IMR-90 (cell line): ENCODE measurements at regions not wholly inside any gene's neighbourhood (a gene's known extent, or its start where the extent isn't known, plus 50 kb on each side); places are given as distances from the start of the nearest gene placed in this dataset.

Source experiments
- ATAC-seq: fragments of 200-7000 bp; cut with Tn5 transposase; 2 replicates; pipeline ENCODE4 v1.9.1; 2020; ENCODE audit warnings: low read depth, mild to moderate bottlenecking, moderate library complexity
- BruUV-seq: library from RNA; stranded (reverse); fragments of 400-500 nt; replicated peaks from 2 replicates; lab custom pipeline; 2021; lab: Mats Ljungman, UMichigan
- CTCF ChIA-PET: fragments of 300-600 bp; formaldehyde crosslinking; extraction: SDS; loops from one replicate; lab custom pipeline; 2021; ENCODE audit warnings: antibody characterized with exemption; lab: Yijun Ruan, JAX
- POLR2A ChIA-PET: fragments of 300-600 bp; sonication (Branson Sonifier 250); formaldehyde crosslinking; loops from one replicate; lab custom pipeline; 2022; ENCODE audit warnings: antibody characterized with exemption; ENCODE audit not compliant: unreplicated experiment; lab: Charles Lee
- DNase-seq: peaks from one replicate; pipeline ENCODE4 v3.0.0; 2013
- H2AFZ ChIP-seq: replicated peaks from 2 replicates; pipeline ENCODE3; 2013; ENCODE audit warnings: low read length, mild to moderate bottlenecking; ENCODE audit not compliant: poor library complexity
- H2AK5ac ChIP-seq: 2 replicates; pipeline ENCODE4 v1.6.1; 2013; ENCODE audit warnings: low read depth, low read length, inconsistent platforms
- H2AK9ac ChIP-seq: replicated peaks from 2 replicates; pipeline ENCODE3; 2013; ENCODE audit warnings: mild to moderate bottlenecking, low read depth, low read length, moderate library complexity; ENCODE audit not compliant: poor library complexity
- H2BK120ac ChIP-seq: 2 replicates; pipeline ENCODE4 v1.6.1; 2013; ENCODE audit warnings: low read depth, low read length, inconsistent platforms
- H2BK15ac ChIP-seq: 3 replicates; pipeline ENCODE4 v1.6.1; 2013; ENCODE audit warnings: low read depth, low read length, inconsistent platforms
- H2BK20ac ChIP-seq: 2 replicates; pipeline ENCODE4 v1.6.1; 2013; ENCODE audit warnings: low read depth, mild to moderate bottlenecking, inconsistent platforms, low read length, moderate library complexity
- H2BK5ac ChIP-seq: 2 replicates; pipeline ENCODE4 v1.6.1; 2013; ENCODE audit warnings: mild to moderate bottlenecking, low read depth, low read length, inconsistent platforms; ENCODE audit not compliant: poor library complexity, severe bottlenecking
- H3K14ac ChIP-seq: replicated peaks from 2 replicates; pipeline ENCODE4 v1.6.1; 2013; ENCODE audit warnings: low read depth, low read length, inconsistent platforms
- H3K18ac ChIP-seq: 2 replicates; pipeline ENCODE4 v1.6.1; 2013; ENCODE audit warnings: low read depth, low read length, control low read depth
- H3K23ac ChIP-seq: 2 replicates; pipeline ENCODE4 v1.6.1; 2013; ENCODE audit warnings: low read depth, low read length, inconsistent platforms
- H3K27ac ChIP-seq: 2 replicates; pipeline ENCODE4 v1.5.1; 2013; ENCODE audit warnings: mild to moderate bottlenecking, control low read depth, low read length; ENCODE audit not compliant: insufficient read depth
- H3K27me3 ChIP-seq: 2 replicates; pipeline ENCODE4 v1.6.1; 2013; ENCODE audit warnings: low read length; ENCODE audit not compliant: control insufficient read depth, insufficient read depth
- H3K36me3 ChIP-seq: 2 replicates; pipeline ENCODE4 v1.6.1; 2013; ENCODE audit warnings: low read length, mixed read lengths; ENCODE audit not compliant: control insufficient read depth, insufficient read depth
- H3K4ac ChIP-seq: 2 replicates; pipeline ENCODE4 v1.6.1; 2013; ENCODE audit warnings: low read depth, low read length, inconsistent platforms
- H3K4me1 ChIP-seq: 2 replicates; pipeline ENCODE4 v1.6.1; 2013; ENCODE audit warnings: low read length, mixed read lengths; ENCODE audit not compliant: control insufficient read depth, insufficient read depth
- H3K4me2 ChIP-seq: 2 replicates; pipeline ENCODE4 v1.6.1; 2013; ENCODE audit warnings: low read depth, mild to moderate bottlenecking, control low read depth, low read length, moderate library complexity
- H3K4me3 ChIP-seq: 2 replicates; pipeline ENCODE4 v1.5.1; 2013; ENCODE audit warnings: low read depth, mild to moderate bottlenecking, control low read depth, low read length, moderate library complexity; ENCODE audit not compliant: insufficient read depth
- H3K56ac ChIP-seq: 2 replicates; pipeline ENCODE4 v1.6.1; 2013; ENCODE audit warnings: low read length, inconsistent platforms; ENCODE audit not compliant: insufficient read depth; ENCODE audit errors: extremely low read depth
- H3K79me1 ChIP-seq, 2 experiments: 2 replicates each; pipeline ENCODE4 v1.6.1; 2013; ENCODE audit warnings: low read length in 2 of 2, inconsistent platforms in 1 of 2, low read depth in 1 of 2
- H3K9ac ChIP-seq: 2 replicates; pipeline ENCODE4 v1.6.1; 2013; ENCODE audit warnings: low read depth, low read length, control low read depth
- H3K9me1 ChIP-seq: 2 replicates; pipeline ENCODE4 v1.6.1; 2013; ENCODE audit warnings: low read length, inconsistent platforms; ENCODE audit not compliant: insufficient read depth
- H3K9me3 ChIP-seq: 2 replicates; pipeline ENCODE4 v1.6.1; 2013; ENCODE audit warnings: low read length; ENCODE audit not compliant: control insufficient read depth, insufficient read depth
- H4K20me1 ChIP-seq: 2 replicates; pipeline ENCODE4 v1.6.1; 2013; ENCODE audit warnings: low read length, inconsistent platforms; ENCODE audit not compliant: insufficient read depth
- H4K5ac ChIP-seq: 2 replicates; pipeline ENCODE4 v1.6.1; 2013; ENCODE audit warnings: mild to moderate bottlenecking, low read depth, low read length, control low read depth
- H4K8ac ChIP-seq, 2 experiments: 2 replicates each; pipeline ENCODE4 v1.6.1; 2013; ENCODE audit warnings: low read depth in 2 of 2, low read length in 2 of 2, control low read depth in 1 of 2, inconsistent platforms in 1 of 2
- H4K91ac ChIP-seq: 2 replicates; pipeline ENCODE4 v1.6.1; 2013; ENCODE audit warnings: low read depth, low read length, inconsistent platforms; ENCODE audit not compliant: insufficient read depth
- BHLHE40 ChIP-seq: fragments of 150-350 bp; IDR thresholded peaks from 2 replicates; pipeline ENCODE4 v1.6.1; 2016; ENCODE audit warnings: mild to moderate bottlenecking, low read depth, low read length
- CEBPB ChIP-seq: IDR thresholded peaks from 2 replicates; pipeline ENCODE4 v1.6.1; 2012; ENCODE audit warnings: low read depth, low read length, improper control_type of control experiment
- CHD1 ChIP-seq: IDR thresholded peaks from 2 replicates; pipeline ENCODE4 v1.6.1; 2012; ENCODE audit warnings: low read depth, low read length, improper control_type of control experiment
- ELK1 ChIP-seq: fragments of 150-350 bp; IDR thresholded peaks from 2 replicates; pipeline ENCODE4 v1.6.1; 2016; ENCODE audit warnings: low read depth, mild to moderate bottlenecking, low read length, moderate library complexity, borderline replicate concordance
- FOS ChIP-seq: fragments of 150-350 bp; IDR thresholded peaks from 2 replicates; pipeline ENCODE4 v1.6.1; 2016; ENCODE audit warnings: low read depth, low read length
- MXI1 ChIP-seq: IDR thresholded peaks from 2 replicates; pipeline ENCODE4 v1.6.1; 2012; ENCODE audit warnings: low read depth, mild to moderate bottlenecking, low read length, moderate library complexity, borderline replicate concordance
- NFE2L2 ChIP-seq: fragments of 150-350 bp; IDR thresholded peaks from 2 replicates; pipeline ENCODE4 v1.6.1; 2016; ENCODE audit warnings: low read depth, mild to moderate bottlenecking, low read length
- POLR2A ChIP-seq: IDR thresholded peaks from 2 replicates; pipeline ENCODE4 v1.6.1; 2012; ENCODE audit warnings: mild to moderate bottlenecking, low read depth, low read length
- RAD21 ChIP-seq: IDR thresholded peaks from 2 replicates; pipeline ENCODE4 v1.6.1; 2012; ENCODE audit warnings: low read length, improper control_type of control experiment
- RFX5 ChIP-seq: IDR thresholded peaks from 2 replicates; pipeline ENCODE4 v1.8.0; 2012; ENCODE audit warnings: low read depth, mild to moderate bottlenecking, low read length, moderate library complexity
- SMC3 ChIP-seq: fragments of 150-350 bp; IDR thresholded peaks from 2 replicates; pipeline ENCODE4 v1.6.1; 2016; ENCODE audit warnings: low read depth, mild to moderate bottlenecking, antibody characterized with exemption, low read length, moderate library complexity
- USF2 ChIP-seq: fragments of 150-350 bp; IDR thresholded peaks from 2 replicates; pipeline ENCODE4 v1.6.1; 2017; ENCODE audit warnings: mild to moderate bottlenecking, antibody characterized with exemption, low read length, low read depth
- WGBS, 2 experiments: methylation state at CpG; one replicate each; pipeline versions ENCODE4 v1.1.5 to v1.1.7; 2013; ENCODE audit warnings: missing lambda C conversion rate in 2 of 2; ENCODE audit not compliant: insufficient read length in 1 of 2; ENCODE audit errors: extremely low coverage in 2 of 2; 5-methylcytosine and 5-hydroxymethylcytosine counted together
- dilution Hi-C: fragments of 300-500 bp; cut with HindIII; formaldehyde crosslinking; loops from one replicate; pipeline ENCODE4 v1.14.3; 2018; ENCODE audit warnings: low sequenced_read_pairs; ENCODE audit not compliant: unreplicated experiment
- in situ Hi-C: fragments of 300-500 bp; cut with MboI; formaldehyde crosslinking; loops from 3 replicates; pipeline ENCODE4 v1.14.3; 2019; ENCODE audit warnings: low sequenced_read_pairs, inconsistent platforms, mixed read lengths
- intact Hi-C: fragments of 100-400 bp; cut with micrococcal nuclease; formaldehyde crosslinking; loops from 2 replicates; pipeline ENCODE4 v1.10.0; 2022

GRCh38 chr5:3962113-3962512 is 366.5 kb downstream of the IRX1 start:
- ATAC-seq (no peak), DNase-seq (no peak)
- Histone ChIP-seq H3K9me1 (no peaks in the 10 kb centered on the region), H3K4me1 (no peaks in the 10 kb centered on the region), H3K27ac (no peak overlapping the region), H4K91ac (no peak overlapping the region), H3K4me3 (no peak overlapping the region), H4K5ac (no peak overlapping the region), H3K9ac (no peak overlapping the region), H4K8ac (no peak overlapping the region), H3K4ac (no peak overlapping the region), H3K18ac (no peak overlapping the region), H3K9me3 (peaks cover 43% of the 10 kb centered on the region), H2BK20ac (no peak overlapping the region), H3K27me3 (no peaks in the 10 kb centered on the region), H3K4me2 (no peak overlapping the region), H2BK5ac (no peak overlapping the region), H3K79me1 (no peaks in the 10 kb centered on the region), H2BK120ac (no peak overlapping the region), H3K36me3 (no peaks in the 10 kb centered on the region), H2AFZ (no peak overlapping the region), H4K20me1 (no peaks in the 10 kb centered on the region), H3K14ac (no peak overlapping the region), H2BK15ac (no peak overlapping the region), H3K23ac (no peak overlapping the region), H2AK5ac (no peak overlapping the region), H2AK9ac (no peak overlapping the region), H3K56ac (no peak overlapping the region)
- CTCF ChIA-PET: no interaction called here
- in situ Hi-C loops (no loop called here), intact Hi-C loops (no loop called here), dilution Hi-C loops (no loop called here)
- POLR2A ChIA-PET: no interaction called here
- BruUV-seq: no TSS peak
- TF ChIP-seq FOS (no peak), ELK1 (no peak), USF2 (no peak), MXI1 (no peak), RAD21 (no peak), RFX5 (no peak), BHLHE40 (no peak), NFE2L2 (no peak), CHD1 (no peak), CEBPB (no peak), SMC3 (no peak), POLR2A (no peak)
- 89% methylated on average over 17 of the region's 19 CpGs; no CpG with 5 or more reads in 1 of the 2 experiments for WGBS, 2 experiments
